G401 (cell line): ENCODE measurements at regions not wholly inside any gene's neighbourhood (a gene's known extent, or its start where the extent isn't known, plus 50 kb on each side); places are given as distances from the start of the nearest gene placed in this dataset.

ENCODE experiments used
- DNase-seq: peaks from one replicate; pipeline ENCODE4 v3.0.0-alpha.2; 2015; ENCODE audit warnings: low spot score
- in situ Hi-C: cut with HindIII; loops from 2 replicates; pipeline ENCODE4 v1.10.0; 2016; ENCODE audit warnings: low sequenced_read_pairs, mixed read lengths

DNA sequence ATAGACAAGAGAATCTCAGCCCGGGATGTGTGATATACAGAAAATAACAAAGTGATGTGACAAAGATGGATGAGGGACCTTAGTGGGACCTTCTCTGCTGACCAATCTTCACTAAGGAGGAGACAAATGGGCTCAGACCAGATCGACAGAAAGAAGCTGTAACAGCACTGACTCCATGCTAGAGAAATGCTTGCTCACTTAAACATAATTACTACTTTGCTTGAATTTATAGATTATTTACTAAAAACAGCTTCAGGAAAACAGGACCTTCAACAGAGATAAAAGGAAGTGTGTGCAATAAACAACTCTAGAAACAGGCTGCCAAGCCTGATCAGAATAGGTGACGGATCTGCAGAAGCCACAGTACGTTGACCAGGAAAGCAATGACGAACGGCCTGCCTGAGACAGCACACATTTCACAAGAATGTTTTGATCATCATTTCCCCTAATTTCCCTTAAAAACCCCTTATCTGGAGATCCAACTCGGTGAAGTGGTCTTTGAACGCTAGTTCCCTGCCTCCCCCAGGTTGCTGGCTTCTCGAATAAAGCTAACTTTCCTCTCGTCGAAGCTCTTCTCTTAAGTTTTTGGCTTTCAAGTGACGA lies 98.4 kb upstream of the STEAP1B start:
- in situ Hi-C loops = no loop called here
- no peak for DNase-seq

DNA sequence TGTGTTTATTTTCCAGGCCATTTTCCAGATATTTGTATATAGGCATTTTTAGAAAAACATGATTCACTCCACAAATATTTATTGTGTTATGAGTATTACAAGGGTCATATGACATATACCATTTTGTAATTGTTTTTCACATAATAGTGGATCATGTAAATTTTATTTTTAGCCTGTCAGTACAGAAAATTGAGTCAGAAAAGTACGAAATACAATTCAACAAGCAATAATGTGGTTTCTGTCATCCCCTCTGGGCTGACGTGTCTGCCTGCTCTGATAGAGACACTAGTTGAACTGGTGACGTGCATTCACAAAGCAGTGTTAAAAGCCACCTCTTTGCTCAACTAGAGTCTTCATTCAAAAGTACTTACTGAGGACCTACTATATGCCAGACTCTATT lies 97.9 kb upstream of the STEAP1B start:
- no peak for DNase-seq
- in situ Hi-C loops = no loop called here

- DNase-seq = no peak
- in situ Hi-C loops = no loop called here
These were observed 96.9 kb upstream of the STEAP1B start for GRCh38 chr7:22596763-22597400.

GRCh38 chr7:22594020-22594419 lies 94.0 kb upstream of the STEAP1B start:
- DNase-seq = no peak
- in situ Hi-C loops = no loop called here

- no peak for DNase-seq
- in situ Hi-C loops = no loop called here
These were observed 91.3 kb upstream of the STEAP1B start for GRCh38 chr7:22591271-22591670.

DNA sequence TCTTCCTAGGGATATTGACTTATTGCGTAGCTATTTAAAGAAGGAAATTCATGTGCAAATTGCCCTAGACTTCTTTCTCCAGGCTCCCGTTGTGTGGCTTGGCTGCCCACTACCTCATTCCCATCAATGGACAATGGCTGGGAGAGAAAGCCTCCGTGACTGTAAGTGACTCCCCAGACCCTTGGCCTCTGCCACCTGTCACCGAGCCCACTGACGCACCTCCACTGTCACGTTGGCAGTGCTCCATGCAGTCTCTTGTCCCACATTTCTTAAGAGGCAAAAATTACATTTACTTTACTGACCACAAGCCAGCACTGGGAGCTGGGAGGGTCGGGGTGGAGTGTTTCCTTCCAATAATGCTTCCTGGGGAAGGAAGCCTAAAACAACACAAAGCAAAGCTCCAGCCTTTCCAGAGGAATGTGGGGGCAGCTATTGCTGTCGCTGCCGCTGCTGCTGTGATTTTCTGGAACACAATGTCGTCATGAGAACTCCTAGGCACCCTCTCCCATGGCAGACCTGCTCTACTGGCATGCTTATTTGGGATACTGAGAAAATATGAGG lies 89.7 kb upstream of the STEAP1B start:
- DNase-seq = no peak
- in situ Hi-C loops = no loop called here

DNA sequence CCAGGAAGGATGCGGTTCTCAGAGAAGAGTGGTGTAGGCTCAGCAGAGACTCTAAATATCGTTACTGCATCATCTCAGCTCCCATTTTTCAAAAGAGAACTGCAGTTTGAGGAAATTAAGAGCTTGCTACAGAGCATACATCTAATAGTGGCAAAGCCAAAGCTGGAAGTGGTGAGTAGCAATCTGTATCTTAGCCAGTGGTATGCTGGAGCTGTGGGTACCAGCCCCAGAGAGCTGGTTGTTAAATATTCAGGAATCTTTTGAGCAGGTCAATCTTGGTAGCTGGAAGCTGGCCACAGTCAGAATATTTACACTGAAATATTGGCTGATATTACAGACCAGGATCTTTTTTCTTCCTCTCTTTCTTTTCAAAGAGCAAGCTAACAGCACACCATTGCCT lies 88.4 kb upstream of the STEAP1B start:
- in situ Hi-C loops = no loop called here
- DNase-seq = no peak

GRCh38 chr7:22587322-22587721 lies 87.3 kb upstream of the STEAP1B start:
- no peak for DNase-seq
- in situ Hi-C loops = no loop called here

- in situ Hi-C loops = no loop called here
- DNase-seq = no peak
These were observed 86.8 kb upstream of the STEAP1B start for GRCh38 chr7:22586786-22587140.

- in situ Hi-C loops = no loop called here
- DNase-seq = no peak
These were observed 86.3 kb upstream of the STEAP1B start for GRCh38 chr7:22586101-22586785.

DNA sequence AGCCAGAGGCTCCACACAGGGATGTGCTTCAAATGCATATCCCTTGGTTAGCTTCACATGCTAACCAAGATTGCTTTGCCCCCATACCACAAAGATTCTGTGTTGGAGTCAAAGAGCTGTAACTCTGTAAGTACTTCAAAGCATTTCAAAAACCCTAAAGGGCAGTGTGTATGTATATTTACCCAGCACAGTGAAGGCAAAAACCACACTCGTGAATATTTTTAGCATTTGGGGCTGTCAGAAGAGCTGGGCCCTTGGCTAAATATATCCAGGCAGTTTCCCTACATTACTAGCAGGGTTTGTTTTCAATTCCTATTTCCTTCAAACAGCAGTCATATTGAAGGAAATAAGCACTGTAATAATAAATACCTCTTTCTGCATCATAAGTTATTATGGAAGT lies 84.2 kb upstream of the STEAP1B start:
- in situ Hi-C loops = no loop called here

GRCh38 chr7:22582863-22583622 lies 83.1 kb upstream of the STEAP1B start:
- in situ Hi-C loops = no loop called here
- DNase-seq = no peak

More for the DNA sequence above, 84.2 kb upstream of the STEAP1B start:
- no peak for DNase-seq

GRCh38 chr7:22581099-22581498 lies 81.1 kb upstream of the STEAP1B start:
- in situ Hi-C loops = no loop called here
- DNase-seq = no peak

GRCh38 chr7:22579961-22580360 lies 80.0 kb upstream of the STEAP1B start:
- no peak for DNase-seq

DNA sequence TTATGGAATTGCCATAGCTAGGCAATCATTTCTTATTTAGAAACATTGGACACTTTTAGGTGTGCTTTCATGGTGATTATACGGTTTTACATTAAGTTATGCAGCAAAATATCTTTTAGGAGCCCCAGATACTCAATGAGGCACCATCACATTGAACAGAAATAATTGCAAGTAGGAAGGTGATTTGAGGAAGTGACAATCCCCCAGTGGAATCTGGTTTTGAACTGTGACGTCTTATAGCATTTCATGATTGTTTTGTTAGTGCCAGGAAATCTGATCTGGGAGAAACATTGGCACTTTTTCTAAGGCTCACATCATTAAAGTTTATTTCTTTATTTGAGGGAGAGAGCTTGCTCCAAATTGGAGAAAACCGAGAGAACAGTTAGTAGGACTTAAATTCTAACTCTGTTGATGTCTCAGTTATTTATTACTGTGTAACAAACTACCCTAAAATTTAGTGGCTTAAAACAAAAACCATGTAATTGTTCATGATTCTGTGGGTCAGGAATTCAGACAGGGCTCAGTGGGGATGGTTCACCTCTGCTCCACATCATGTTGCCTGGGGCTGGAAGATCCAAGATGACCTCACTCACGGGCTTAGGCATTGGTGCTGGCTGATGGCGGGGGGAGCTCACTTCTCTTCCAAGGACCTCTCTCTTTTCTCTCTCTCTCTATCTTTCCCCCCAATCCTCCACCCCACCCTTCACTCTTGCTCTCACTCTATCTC lies 78.2 kb upstream of the STEAP1B start:
- no peak for DNase-seq

More at GRCh38 chr7:22579961-22580360, 80.0 kb upstream of the STEAP1B start:
- in situ Hi-C loops = no loop called here

GRCh38 chr7:22577470-22578001 lies 77.5 kb upstream of the STEAP1B start:
- no peak for DNase-seq

More for the DNA sequence above, 78.2 kb upstream of the STEAP1B start:
- in situ Hi-C loops = no loop called here

DNA sequence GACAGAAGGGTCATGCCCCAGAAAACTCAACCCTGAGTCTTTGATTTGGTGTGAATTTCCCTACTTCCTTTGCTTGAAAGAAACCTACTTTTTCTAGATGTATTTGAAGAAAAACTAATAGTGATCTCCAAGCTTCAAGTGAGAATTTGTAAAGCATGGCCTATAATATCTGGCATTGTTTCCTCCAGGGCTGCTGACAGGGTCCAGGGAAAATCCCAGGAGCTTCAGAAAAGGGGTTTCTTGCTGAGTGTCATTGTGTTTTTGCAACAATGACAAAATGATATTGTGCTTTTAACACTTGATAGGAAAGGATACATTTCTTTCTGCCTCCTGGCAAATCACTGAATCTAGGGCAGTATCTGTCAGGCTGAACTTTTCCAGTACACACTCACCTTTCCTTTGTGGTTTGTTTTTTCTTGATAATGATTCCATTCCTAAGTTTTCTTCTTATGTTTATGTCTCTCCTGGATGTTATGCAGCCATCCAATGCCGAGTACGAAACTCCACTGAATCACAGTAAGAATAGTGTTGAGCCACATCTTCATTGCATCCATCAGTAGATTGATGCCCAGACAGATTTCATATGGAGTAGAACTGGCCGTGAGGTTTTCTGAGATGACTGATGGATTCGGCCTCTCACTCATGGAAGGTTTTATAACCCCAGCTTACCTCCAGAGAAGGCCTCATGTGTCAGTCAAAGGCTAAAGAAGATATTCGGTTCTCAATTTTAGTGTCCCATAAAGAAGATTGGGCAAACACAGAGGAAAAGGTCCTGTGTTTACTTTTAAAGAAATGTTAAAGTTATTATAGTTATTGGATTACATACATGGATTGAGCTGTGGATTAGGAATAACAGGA lies 76.9 kb upstream of the STEAP1B start:
- no peak for DNase-seq
- in situ Hi-C loops = no loop called here

More at GRCh38 chr7:22577470-22578001, 77.5 kb upstream of the STEAP1B start:
- in situ Hi-C loops = no loop called here
